ENCODE measurements at regions not wholly inside any gene's neighbourhood (a gene's known extent, or its start where the extent isn't known, plus 50 kb on each side); places are given as distances from the start of the nearest gene placed in this dataset.

DNA sequence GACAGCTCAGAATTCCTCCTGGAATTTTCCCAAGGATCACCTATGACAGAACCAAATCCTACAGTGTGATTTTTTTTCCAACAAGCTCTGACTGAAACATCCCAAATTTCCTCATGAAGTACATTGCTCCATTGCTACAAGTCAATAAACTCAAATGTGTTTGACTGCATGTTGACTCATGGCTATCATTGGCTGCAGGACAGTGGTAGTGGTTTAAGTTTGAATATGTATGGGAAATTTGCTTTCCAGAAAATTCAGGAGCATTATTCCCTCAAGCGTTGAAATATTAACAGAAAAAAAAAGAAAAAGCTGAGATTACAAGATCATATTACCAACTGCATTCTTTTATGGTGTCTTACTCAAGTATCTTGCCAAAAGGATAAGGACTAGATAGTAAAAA is 402.8 kb upstream of the DSEL start:
- DNase-seq, result no peak
- Mint-ChIP-seq H3K4me3 (no peak overlapping the region), H3K9me3 (no peaks in the 10 kb centered on the region), H3K4me1 (ENCODE audit: low read depth) (peaks cover 7% of the 10 kb centered on the region), H3K27me3 (ENCODE audit: insufficient read depth) (peaks cover 2% of the 10 kb centered on the region; the same call in 1 of the 2 replicates), H3K27ac (no peak overlapping the region), H3K36me3 (ENCODE audit: low read depth) (peaks cover 17% of the 10 kb centered on the region)
- TF ChIP-seq, protein P1, sequence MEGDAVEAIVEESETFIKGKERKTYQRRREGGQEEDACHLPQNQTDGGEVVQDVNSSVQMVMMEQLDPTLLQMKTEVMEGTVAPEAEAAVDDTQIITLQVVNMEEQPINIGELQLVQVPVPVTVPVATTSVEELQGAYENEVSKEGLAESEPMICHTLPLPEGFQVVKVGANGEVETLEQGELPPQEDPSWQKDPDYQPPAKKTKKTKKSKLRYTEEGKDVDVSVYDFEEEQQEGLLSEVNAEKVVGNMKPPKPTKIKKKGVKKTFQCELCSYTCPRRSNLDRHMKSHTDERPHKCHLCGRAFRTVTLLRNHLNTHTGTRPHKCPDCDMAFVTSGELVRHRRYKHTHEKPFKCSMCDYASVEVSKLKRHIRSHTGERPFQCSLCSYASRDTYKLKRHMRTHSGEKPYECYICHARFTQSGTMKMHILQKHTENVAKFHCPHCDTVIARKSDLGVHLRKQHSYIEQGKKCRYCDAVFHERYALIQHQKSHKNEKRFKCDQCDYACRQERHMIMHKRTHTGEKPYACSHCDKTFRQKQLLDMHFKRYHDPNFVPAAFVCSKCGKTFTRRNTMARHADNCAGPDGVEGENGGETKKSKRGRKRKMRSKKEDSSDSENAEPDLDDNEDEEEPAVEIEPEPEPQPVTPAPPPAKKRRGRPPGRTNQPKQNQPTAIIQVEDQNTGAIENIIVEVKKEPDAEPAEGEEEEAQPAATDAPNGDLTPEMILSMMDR (IDR thresholded peaks at IDR 0.05), result no peak

DNA sequence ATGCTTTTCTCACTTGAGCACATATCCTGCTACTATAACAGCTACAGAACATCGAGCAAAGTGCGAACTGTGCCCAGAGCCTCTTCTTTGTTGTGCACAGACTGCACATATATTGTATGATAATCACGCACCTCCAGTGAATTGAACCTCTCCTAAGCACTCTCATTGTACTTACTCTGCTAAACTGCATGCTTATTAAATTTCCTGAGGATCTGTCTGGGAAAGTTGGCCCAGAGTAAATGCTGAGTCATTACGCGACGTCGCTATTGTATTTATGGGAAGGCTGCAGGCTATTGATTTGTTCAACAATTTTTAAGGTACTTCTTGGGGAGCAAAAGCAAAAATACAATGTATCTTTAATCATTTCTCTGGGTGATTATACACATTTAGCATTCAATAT is 399.6 kb upstream of the DSEL start:
- H3K27me3 Mint-ChIP-seq (ENCODE audit: insufficient read depth), result no peaks in the 10 kb centered on the region
- no peak overlapping the region for H3K4me3 Mint-ChIP-seq
- TF ChIP-seq, protein P1 (IDR thresholded peaks at IDR 0.05), result no peak
- DNase-seq, result no peak
- H3K4me1 Mint-ChIP-seq (ENCODE audit: low read depth), result no peaks in the 10 kb centered on the region
- no peak overlapping the region for H3K27ac Mint-ChIP-seq
- H3K36me3 Mint-ChIP-seq (ENCODE audit: low read depth), result peaks cover 17% of the 10 kb centered on the region
- no peaks in the 10 kb centered on the region for H3K9me3 Mint-ChIP-seq

DNA sequence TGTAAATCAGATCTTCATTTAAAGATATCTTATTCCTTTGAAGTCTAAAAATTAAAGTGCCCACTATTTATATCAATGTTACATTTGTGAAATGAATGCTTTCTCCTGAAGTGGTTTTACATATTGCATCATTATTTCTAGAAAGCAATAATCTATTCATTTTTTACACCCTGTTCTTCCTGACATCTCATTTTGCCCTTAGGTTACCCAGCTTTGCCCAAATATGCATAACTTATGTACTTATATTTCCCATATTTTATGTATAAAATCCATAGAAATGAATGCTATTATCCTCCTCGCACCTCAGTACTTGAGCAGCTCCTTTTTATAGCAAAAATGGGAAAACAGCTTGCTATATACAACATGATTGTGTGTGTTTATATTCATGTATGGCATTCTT is 396.5 kb upstream of the DSEL start:
- Mint-ChIP-seq H3K27me3 (ENCODE audit: insufficient read depth) (no peaks in the 10 kb centered on the region), H3K4me1 (ENCODE audit: low read depth) (no peaks in the 10 kb centered on the region), H3K27ac (no peak overlapping the region), H3K4me3 (no peak overlapping the region), H3K9me3 (no peaks in the 10 kb centered on the region), H3K36me3 (ENCODE audit: low read depth) (peaks cover 4% of the 10 kb centered on the region; the same call in 1 of the 2 replicates)
- TF ChIP-seq, protein P1 (IDR thresholded peaks at IDR 0.05), result no peak
- no peak for DNase-seq

GRCh38 chr18:67901573-67901972 is 385.1 kb upstream of the DSEL start:
- TF ChIP-seq, protein P1 (IDR thresholded peaks at IDR 0.05), result no peak
- peaks cover 24% of the 10 kb centered on the region for H3K4me1 Mint-ChIP-seq (ENCODE audit: low read depth)
- no peaks in the 10 kb centered on the region for H3K9me3 Mint-ChIP-seq
- no peak overlapping the region for H3K27ac Mint-ChIP-seq
- H3K36me3 Mint-ChIP-seq (ENCODE audit: low read depth), result peaks cover 8% of the 10 kb centered on the region; the same call in 1 of the 2 replicates
- H3K27me3 Mint-ChIP-seq (ENCODE audit: insufficient read depth), result no peaks in the 10 kb centered on the region
- no peak overlapping the region for H3K4me3 Mint-ChIP-seq
- DNase-seq, result no peak

DNA sequence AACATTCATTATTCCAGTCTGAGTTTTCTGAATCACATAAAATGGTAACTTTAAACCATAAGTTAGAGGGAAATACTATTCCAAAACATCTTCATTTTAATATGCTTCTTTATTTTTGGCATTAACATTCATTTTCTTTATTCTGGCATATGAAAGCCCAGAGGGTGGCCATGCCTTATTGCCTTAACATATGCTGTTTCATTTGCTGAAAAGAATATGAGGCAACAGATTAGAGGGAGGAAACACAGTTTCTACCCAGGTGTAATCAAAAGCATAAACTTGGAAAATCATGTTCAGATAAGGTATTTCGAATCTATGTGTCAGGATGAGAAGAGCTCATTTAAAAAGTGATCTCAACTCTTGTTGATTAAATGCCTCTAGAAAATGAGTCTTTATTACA is 379.9 kb upstream of the DSEL start:
- H3K4me3 Mint-ChIP-seq, result peak overlapping the region; percentile 70; the same call in 1 of the 2 replicates
- peaks cover 29% of the 10 kb centered on the region for H3K4me1 Mint-ChIP-seq (ENCODE audit: low read depth)
- TF ChIP-seq, protein P1 (IDR thresholded peaks at IDR 0.05), result no peak
- DNase-seq, result no peak
- peak overlapping the region; percentile 42; the same call in 1 of the 2 replicates for H3K27ac Mint-ChIP-seq
- H3K36me3 Mint-ChIP-seq (ENCODE audit: low read depth), result peaks cover 8% of the 10 kb centered on the region; the same call in 1 of the 2 replicates
- no peaks in the 10 kb centered on the region for H3K27me3 Mint-ChIP-seq (ENCODE audit: insufficient read depth)
- no peaks in the 10 kb centered on the region for H3K9me3 Mint-ChIP-seq

DNA sequence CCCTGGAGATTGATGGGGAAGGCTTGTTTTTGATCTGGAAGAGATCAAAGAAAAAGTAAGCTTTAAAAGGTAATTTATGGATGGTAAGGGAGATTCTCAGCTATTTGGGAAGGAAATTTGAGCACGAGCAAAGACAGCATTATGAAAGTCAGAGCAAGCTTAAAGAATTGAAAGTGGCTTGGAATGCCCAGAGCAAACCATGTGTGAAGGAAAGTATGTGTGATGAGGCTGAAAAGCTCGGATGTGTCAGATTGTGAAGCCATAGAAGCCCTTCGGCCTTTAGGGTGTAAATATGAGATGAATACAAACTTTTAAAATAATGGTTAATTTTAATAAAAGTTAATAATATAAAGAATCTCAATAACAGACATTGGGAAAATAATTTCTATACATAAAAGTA is 377.4 kb upstream of the DSEL start:
- Mint-ChIP-seq H3K36me3 (ENCODE audit: low read depth) (no peaks in the 10 kb centered on the region), H3K4me1 (ENCODE audit: low read depth) (peaks cover 29% of the 10 kb centered on the region), H3K27me3 (ENCODE audit: insufficient read depth) (no peaks in the 10 kb centered on the region), H3K9me3 (no peaks in the 10 kb centered on the region), H3K4me3 (peak overlapping the region; percentile 68), H3K27ac (no peak overlapping the region)
- TF ChIP-seq, protein P1 (IDR thresholded peaks at IDR 0.05), result no peak
- peak; percentile 3 for DNase-seq

All from HFFc6 (cell line).